ENCODE measurements at regions not wholly inside any gene's neighbourhood (a gene's known extent, or its start where the extent isn't known, plus 50 kb on each side); places are given as distances from the start of the nearest gene placed in this dataset.

DNA sequence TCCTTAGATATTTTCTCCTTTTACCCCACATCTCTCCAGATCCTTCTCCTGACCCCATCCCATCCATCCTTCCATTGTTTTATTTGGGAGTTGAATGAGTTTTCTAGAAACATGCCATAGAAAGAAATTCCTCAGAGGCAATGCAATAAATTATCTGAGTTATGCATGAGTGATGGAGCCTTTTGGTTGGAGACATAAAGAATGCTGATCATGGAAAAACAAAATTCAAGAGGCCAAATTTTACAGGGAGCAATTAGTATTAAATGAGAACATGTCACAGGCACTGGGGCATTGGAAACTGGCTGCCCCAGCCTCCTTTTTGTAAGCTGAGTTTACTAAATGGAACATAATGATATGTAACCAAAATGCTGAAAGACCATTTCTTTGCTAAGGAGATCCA lies 74.2 kb upstream of the LCLAT1 start:
- no peak for DNase-seq (ENCODE audit: low read depth)
- no peak for TF ChIP-seq CTCF (IDR thresholded peaks at IDR 0.05; ENCODE audit: control insufficient read depth, extremely low read depth, insufficient read depth)
- H3K4me3 ChIP-seq (ENCODE audit: low read depth, low read length): no peak overlapping the region

DNA sequence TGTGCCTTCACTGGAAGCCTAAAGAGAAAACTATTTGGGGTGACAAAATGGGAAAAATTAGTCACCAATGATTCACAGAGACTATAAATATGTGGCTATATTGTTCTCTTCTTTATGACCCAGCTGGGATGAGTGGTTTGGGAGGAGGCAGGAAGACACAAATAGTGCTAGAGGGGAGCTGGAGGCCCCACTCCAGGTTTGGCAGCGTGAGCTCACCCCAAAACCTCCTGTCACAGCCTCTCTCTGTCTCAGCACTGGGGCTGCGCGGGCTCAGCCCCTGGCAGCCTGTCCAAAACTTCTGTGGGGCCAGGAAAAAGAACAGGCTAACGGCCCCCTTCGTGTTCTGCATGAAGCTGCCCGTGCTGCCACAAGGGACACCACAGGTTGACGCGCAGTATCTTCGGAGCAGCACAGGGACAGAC lies 73.2 kb upstream of the LCLAT1 start:
- no peak overlapping the region for H3K4me3 ChIP-seq (ENCODE audit: low read depth, low read length)
- no peak for DNase-seq (ENCODE audit: low read depth)
- no peak for TF ChIP-seq CTCF (IDR thresholded peaks at IDR 0.05; ENCODE audit: control insufficient read depth, extremely low read depth, insufficient read depth)

GRCh38 chr2:30374380-30374779 lies 72.7 kb upstream of the LCLAT1 start:
- TF ChIP-seq CTCF (IDR thresholded peaks at IDR 0.05; ENCODE audit: control insufficient read depth, extremely low read depth, insufficient read depth): no peak
- no peak overlapping the region for H3K4me3 ChIP-seq (ENCODE audit: low read depth, low read length)
- no peak for DNase-seq (ENCODE audit: low read depth)

- DNase-seq (ENCODE audit: low read depth): no peak
- TF ChIP-seq CTCF (IDR thresholded peaks at IDR 0.05; ENCODE audit: control insufficient read depth, extremely low read depth, insufficient read depth): no peak
- no peak overlapping the region for H3K4me3 ChIP-seq (ENCODE audit: low read depth, low read length)
Observed at GRCh38 chr2:30375915-30376314, 71.1 kb upstream of the LCLAT1 start.

DNA sequence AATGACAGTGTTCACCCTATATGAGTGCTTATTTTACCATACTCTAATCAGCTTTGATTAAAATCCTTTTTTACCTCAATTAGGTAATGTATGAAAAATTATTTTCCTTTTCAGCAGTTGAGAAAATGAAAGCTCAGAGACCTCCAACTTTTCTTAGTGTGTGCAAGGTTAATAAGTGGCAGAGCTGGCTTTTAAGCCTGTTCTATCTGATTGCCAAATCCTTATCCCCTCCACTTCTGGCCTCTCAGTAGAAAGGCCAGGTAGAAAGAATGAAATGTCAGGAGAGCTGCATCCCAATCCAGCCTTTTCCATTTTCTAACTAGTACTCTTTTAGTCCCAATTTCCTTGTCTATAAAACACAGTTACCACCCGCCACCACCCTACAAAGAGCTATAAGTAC lies 67.6 kb upstream of the LCLAT1 start:
- no peak overlapping the region for H3K4me3 ChIP-seq (ENCODE audit: low read depth, low read length)
- no peak for TF ChIP-seq CTCF (IDR thresholded peaks at IDR 0.05; ENCODE audit: control insufficient read depth, extremely low read depth, insufficient read depth)
- no peak for DNase-seq (ENCODE audit: low read depth)

GRCh38 chr2:30380824-30381223 lies 66.2 kb upstream of the LCLAT1 start:
- no peak for DNase-seq (ENCODE audit: low read depth)
- H3K4me3 ChIP-seq (ENCODE audit: low read depth, low read length): no peak overlapping the region
- TF ChIP-seq CTCF (IDR thresholded peaks at IDR 0.05; ENCODE audit: control insufficient read depth, extremely low read depth, insufficient read depth): no peak

DNA sequence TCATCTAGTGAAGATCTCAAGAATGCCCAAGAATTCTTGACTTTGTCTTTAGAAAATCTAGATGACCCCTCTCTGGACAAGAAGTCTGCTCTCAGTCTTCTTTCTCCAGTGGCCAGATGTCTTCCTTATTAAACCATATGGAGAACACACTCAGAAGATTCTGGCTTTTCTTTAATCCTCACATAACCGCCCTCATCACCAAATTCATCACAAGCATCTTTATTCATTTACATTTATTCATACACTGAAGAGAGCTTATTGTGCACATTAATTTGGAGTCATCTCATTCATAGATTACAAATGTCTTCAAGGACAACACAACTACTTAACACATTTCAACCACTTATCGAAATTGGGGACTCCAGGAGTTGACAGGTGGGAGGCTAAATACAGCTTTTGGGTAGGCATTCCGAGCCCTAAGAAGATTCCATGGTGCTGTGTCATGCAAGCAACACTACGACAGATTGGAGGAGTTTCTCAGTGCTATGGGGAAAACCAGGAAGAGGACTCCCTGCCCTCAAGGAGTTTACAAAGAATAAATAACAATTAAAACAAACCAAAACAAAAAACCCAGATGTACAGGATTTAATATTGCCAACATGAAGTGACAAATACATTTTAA lies 64.8 kb upstream of the LCLAT1 start:
- TF ChIP-seq CTCF (IDR thresholded peaks at IDR 0.05; ENCODE audit: control insufficient read depth, extremely low read depth, insufficient read depth): no peak
- H3K4me3 ChIP-seq (ENCODE audit: low read depth, low read length): no peak overlapping the region
- DNase-seq (ENCODE audit: low read depth): no peak
